GM12874 (cell line): ENCODE measurements at regions not wholly inside any gene's neighbourhood (a gene's known extent, or its start where the extent isn't known, plus 50 kb on each side); places are given as distances from the start of the nearest gene placed in this dataset.

Source experiments
- CTCF ChIP-seq: IDR thresholded peaks from 2 replicates; pipeline ENCODE4 v1.5.1; 2011; ENCODE audit warnings: low read depth, mild to moderate bottlenecking, control low read depth, low read length, moderate library complexity; ENCODE audit not compliant: insufficient read depth

- no peak for TF ChIP-seq CTCF
These were observed 454.9 kb downstream of the LMO7 start for GRCh38 chr13:76091076-76091475.

DNA sequence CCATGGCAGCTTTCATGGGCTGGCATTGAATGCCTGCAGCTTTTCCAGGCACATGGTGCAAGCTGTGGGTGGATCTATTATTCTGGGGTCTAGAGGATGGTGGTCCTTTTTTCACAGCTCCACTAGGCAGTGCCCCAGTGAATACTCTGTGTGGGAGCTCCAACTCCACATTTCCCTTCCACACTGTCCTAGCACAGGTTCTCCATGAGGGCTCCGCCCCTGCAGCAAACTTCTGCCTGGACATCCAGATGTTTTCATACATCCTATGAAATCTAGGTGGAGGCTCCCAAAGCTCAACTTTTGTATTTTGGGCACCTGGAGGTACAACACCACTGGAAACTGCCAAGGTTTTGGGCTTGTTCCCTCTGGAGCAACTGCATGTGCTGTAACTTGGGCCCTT is 450.6 kb downstream of the LMO7 start:
- TF ChIP-seq CTCF: no peak

DNA sequence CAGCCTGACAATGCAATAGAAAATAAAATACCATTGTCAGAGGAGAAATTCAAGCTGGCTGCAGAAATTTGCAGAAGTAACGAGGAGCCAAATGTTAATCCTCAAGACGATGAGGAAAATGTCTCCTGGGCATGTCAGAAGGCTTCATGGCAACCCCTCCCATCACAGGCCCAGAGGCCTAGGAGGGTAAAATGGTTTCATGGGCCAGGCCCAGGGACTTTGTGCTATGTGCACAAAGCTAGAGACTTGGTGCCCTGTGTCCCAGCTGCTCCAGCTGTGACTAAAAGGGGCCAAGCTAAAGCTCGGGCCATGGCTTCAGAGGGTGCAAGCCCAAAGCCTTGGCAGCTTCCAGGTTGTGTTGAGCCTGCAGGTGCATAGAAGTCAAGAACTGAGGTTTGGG is 431.7 kb downstream of the LMO7 start:
- TF ChIP-seq CTCF: no peak

GRCh38 chr13:76053181-76053580 is 417.1 kb downstream of the LMO7 start:
- TF ChIP-seq CTCF: no peak

- TF ChIP-seq CTCF: no peak
These were observed 413.2 kb downstream of the LMO7 start for GRCh38 chr13:76049376-76049746.

DNA sequence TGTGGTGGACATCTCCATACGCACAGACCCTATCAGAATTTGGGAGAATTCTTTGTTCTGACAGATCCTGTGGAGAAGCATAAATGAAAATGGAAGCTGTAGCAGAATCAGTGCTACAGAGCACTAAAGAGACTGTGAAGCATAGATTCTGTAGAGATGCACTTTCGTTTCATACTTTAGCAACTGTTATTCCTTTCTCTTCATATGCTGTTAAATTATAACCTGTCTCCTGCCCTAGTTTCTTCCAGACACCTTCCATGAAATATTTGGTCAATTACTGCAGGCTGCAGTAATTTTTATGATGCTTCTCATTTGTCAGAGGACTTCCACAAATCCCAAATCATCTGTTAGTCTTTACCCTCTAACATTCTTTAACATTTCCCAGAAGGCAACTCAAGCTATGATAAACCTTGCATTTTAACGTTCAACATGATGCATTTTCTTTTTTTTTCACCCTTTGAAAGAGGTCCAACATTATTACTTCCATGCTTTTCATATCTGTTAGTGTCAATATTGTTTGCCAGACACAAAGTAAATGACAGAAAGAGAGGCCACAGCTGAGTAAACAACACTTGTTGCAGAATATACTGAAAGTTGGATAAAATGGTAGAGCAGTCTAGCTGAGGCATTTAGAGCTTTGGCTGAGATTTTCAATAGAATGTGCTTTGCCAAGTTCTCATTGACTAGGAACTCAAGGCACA is 412.7 kb downstream of the LMO7 start:
- no peak for TF ChIP-seq CTCF

GRCh38 chr13:76048131-76048530 is 412.0 kb downstream of the LMO7 start:
- TF ChIP-seq CTCF: no peak

DNA sequence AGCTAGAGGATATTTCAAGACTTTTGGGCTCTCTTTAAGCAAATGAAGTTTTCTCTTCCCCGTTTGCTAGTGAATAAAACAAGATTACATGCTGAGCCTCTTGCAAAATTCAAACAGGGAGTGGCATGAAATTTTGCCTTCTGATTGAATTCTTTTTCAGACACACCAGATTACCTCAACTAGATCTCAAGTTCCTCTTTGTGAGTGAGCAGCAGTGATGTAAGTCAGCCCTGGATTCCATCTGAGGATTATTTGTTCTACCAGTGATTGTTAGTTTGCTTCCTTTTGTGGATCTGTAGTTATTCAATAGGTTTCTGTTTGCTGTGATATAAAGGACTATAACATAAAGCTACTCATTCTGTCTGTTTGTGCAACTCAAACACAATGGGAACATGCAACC is 407.7 kb downstream of the LMO7 start:
- no peak for TF ChIP-seq CTCF
